Endodermal cell (in vitro differentiated cells): ENCODE measurements at regions not wholly inside any gene's neighbourhood (a gene's known extent, or its start where the extent isn't known, plus 50 kb on each side); places are given as distances from the start of the nearest gene placed in this dataset.
A peak's percentile ranks its signal among the peaks of the same experiment; 100 is the strongest.

Experiments
- DNase-seq: peaks from one replicate; pipeline ENCODE4 v3.0.0-alpha.2; 2017
- H3K27ac ChIP-seq: 2 replicates; pipeline ENCODE4 v1.5.1; 2013; ENCODE audit warnings: mild to moderate bottlenecking, low read depth, low read length, moderate library complexity
- H3K27me3 ChIP-seq: 2 replicates; pipeline ENCODE4 v1.6.1; 2013; ENCODE audit warnings: mild to moderate bottlenecking, low read length, moderate library complexity; ENCODE audit not compliant: insufficient read depth, control insufficient read depth, poor library complexity, severe bottlenecking
- H3K36me3 ChIP-seq: 2 replicates; pipeline ENCODE4 v1.7.0; 2013; ENCODE audit warnings: mild to moderate bottlenecking, low read length, moderate library complexity; ENCODE audit not compliant: control insufficient read depth, insufficient read depth
- H3K4me1 ChIP-seq: one replicate; pipeline ENCODE4 v1.7.0; 2013; ENCODE audit warnings: low read length; ENCODE audit not compliant: control insufficient read depth, insufficient read depth
- H3K4me3 ChIP-seq: 2 replicates; pipeline ENCODE4 v1.5.1; 2013; ENCODE audit warnings: mild to moderate bottlenecking, low read length, moderate library complexity
- H3K9ac ChIP-seq: 2 replicates; pipeline ENCODE4 v1.6.1; 2013; ENCODE audit warnings: mild to moderate bottlenecking, low read length, moderate library complexity; ENCODE audit not compliant: poor library complexity, severe bottlenecking; ENCODE audit errors: extremely low read depth
- H3K9me3 ChIP-seq: 2 replicates; pipeline ENCODE4 v1.6.1; 2013; ENCODE audit warnings: mild to moderate bottlenecking, low read length, moderate library complexity; ENCODE audit not compliant: control insufficient read depth
- H3K27ac Mint-ChIP-seq: 2 replicates; pipeline ENCODE4 v1.8.0; 2020; ENCODE audit warnings: mixed read lengths
- H3K27me3 Mint-ChIP-seq: 2 replicates; pipeline ENCODE4 v1.8.0; 2021; ENCODE audit warnings: mild to moderate bottlenecking, mixed read lengths; ENCODE audit not compliant: insufficient read depth
- H3K36me3 Mint-ChIP-seq: 2 replicates; pipeline ENCODE4 v1.8.0; 2020; ENCODE audit warnings: low read depth, mixed read lengths
- H3K4me1 Mint-ChIP-seq: 2 replicates; pipeline ENCODE4 v1.8.0; 2020; ENCODE audit warnings: mixed read lengths
- H3K4me3 Mint-ChIP-seq: 2 replicates; pipeline ENCODE4 v1.8.0; 2020; ENCODE audit warnings: mild to moderate bottlenecking, moderate library complexity, mixed read lengths
- H3K9me3 Mint-ChIP-seq: 2 replicates; pipeline ENCODE4 v1.8.0; 2020; ENCODE audit warnings: mild to moderate bottlenecking, mixed read lengths
- CTCF ChIP-seq: fragments of 200-600 bp; sonication (generic); conservative IDR thresholded peaks from 2 replicates; pipeline ENCODE4 v1.5.0; 2021; ENCODE audit warnings: antibody characterized with exemption, mild to moderate bottlenecking
- WGBS, 2 experiments: methylation state at CpG; one replicate each; pipeline versions ENCODE4 v1.1.5 to v1.1.7; 2013; ENCODE audit warnings: missing lambda C conversion rate in 2 of 2, mixed read lengths in 1 of 2; ENCODE audit not compliant: insufficient coverage in 1 of 2, insufficient read length in 1 of 2; 5-methylcytosine and 5-hydroxymethylcytosine counted together

GRCh38 chr14:38718519-38718918, 384.5 kb downstream of the SEC23A start:
- 90 to 96% methylated on average over 2 of the region's 2 CpGs for WGBS, 2 experiments
- no peak for TF ChIP-seq CTCF

GRCh38 chr14:38716926-38717325, 386.1 kb downstream of the SEC23A start:
- H3K9me3 ChIP-seq: no peaks in the 10 kb centered on the region
- H3K9ac ChIP-seq: no peak overlapping the region
- WGBS, 2 experiments: 88 to 90% methylated on average over 2 to 3 of the region's 3 CpGs
- Mint-ChIP-seq H3K36me3 (no peaks in the 10 kb centered on the region), H3K4me3 (no peak overlapping the region), H3K27me3 (peaks cover 7% of the 10 kb centered on the region), H3K27ac (no peak overlapping the region), H3K9me3 (no peaks in the 10 kb centered on the region), H3K4me1 (no peaks in the 10 kb centered on the region)
- H3K4me1 ChIP-seq: no peaks in the 10 kb centered on the region
- no peak overlapping the region for H3K4me3 ChIP-seq
- H3K27ac ChIP-seq: no peak overlapping the region
- H3K27me3 ChIP-seq: no peaks in the 10 kb centered on the region
- DNase-seq: no peak
- H3K36me3 ChIP-seq: no peaks in the 10 kb centered on the region
- TF ChIP-seq CTCF: no peak

More at GRCh38 chr14:38718519-38718918, 384.5 kb downstream of the SEC23A start:
- Histone ChIP-seq H3K36me3 (no peaks in the 10 kb centered on the region), H3K9ac (no peak overlapping the region), H3K27ac (no peak overlapping the region), H3K4me1 (no peaks in the 10 kb centered on the region), H3K4me3 (no peak overlapping the region), H3K27me3 (no peaks in the 10 kb centered on the region), H3K9me3 (no peaks in the 10 kb centered on the region)
- Mint-ChIP-seq H3K4me3 (no peak overlapping the region), H3K36me3 (no peaks in the 10 kb centered on the region), H3K4me1 (peaks cover 3% of the 10 kb centered on the region), H3K9me3 (no peaks in the 10 kb centered on the region), H3K27ac (no peak overlapping the region), H3K27me3 (peaks cover 6% of the 10 kb centered on the region)
- DNase-seq: no peak

DNA sequence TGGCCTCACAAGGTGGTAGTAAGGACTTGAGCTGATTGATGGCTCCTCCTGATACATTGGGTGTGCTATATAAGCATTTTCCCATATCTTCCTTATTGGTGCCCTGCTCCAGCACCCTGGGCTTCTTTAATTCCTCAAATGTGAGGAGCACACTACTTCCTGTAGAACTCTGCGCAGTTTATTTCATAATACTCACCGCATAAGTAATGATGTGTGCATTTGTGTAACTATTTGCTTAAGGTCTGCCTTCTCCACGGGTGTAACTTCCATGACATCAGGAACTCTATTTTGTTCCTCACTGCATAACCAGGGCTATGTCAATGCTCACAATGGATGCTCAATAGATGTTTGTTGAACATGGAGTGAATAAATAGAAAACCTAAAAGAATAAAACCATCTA, 392.2 kb downstream of the SEC23A start:
- Mint-ChIP-seq H3K27me3 (peaks cover 7% of the 10 kb centered on the region), H3K27ac (no peak overlapping the region), H3K9me3 (no peaks in the 10 kb centered on the region), H3K4me3 (no peak overlapping the region), H3K36me3 (no peaks in the 10 kb centered on the region), H3K4me1 (no peaks in the 10 kb centered on the region)
- Histone ChIP-seq H3K4me1 (no peaks in the 10 kb centered on the region), H3K4me3 (no peak overlapping the region), H3K27ac (peak overlapping the region; percentile 9), H3K9ac (no peak overlapping the region), H3K36me3 (no peaks in the 10 kb centered on the region), H3K27me3 (no peaks in the 10 kb centered on the region), H3K9me3 (no peaks in the 10 kb centered on the region)
- WGBS, 2 experiments: 89% methylated on average over 3 of the region's 3 CpGs; no CpG with 5 or more reads in 1 of the 2 experiments
- no peak for DNase-seq
- no peak for TF ChIP-seq CTCF
